HG03175 (cell line): ENCODE measurements at regions not wholly inside any gene's neighbourhood (a gene's known extent, or its start where the extent isn't known, plus 50 kb on each side); places are given as distances from the start of the nearest gene placed in this dataset.
"Not testable (repeated sequence)": the region's sequence is repeated elsewhere in the genome, so short reads cannot be mapped to it uniquely, and the experiment has no call there.

Experiments
- ATAC-seq: cut with Tn5 transposase; IDR thresholded peaks from one replicate; pipeline ENCODE4 v1.9.1; 2021; ENCODE audit warnings: mild to moderate bottlenecking, moderate library complexity; ENCODE audit not compliant: unreplicated experiment

GRCh38 chr9:85792057-85792456, 50.3 kb upstream of the AGTPBP1 start:
- not testable (repeated sequence) for ATAC-seq

GRCh38 chr9:85802978-85803695, 61.4 kb upstream of the AGTPBP1 start:
- not testable (repeated sequence) for ATAC-seq

GRCh38 chr9:85804847-85805133, 63.0 kb upstream of the AGTPBP1 start:
- ATAC-seq: not testable (repeated sequence)

DNA sequence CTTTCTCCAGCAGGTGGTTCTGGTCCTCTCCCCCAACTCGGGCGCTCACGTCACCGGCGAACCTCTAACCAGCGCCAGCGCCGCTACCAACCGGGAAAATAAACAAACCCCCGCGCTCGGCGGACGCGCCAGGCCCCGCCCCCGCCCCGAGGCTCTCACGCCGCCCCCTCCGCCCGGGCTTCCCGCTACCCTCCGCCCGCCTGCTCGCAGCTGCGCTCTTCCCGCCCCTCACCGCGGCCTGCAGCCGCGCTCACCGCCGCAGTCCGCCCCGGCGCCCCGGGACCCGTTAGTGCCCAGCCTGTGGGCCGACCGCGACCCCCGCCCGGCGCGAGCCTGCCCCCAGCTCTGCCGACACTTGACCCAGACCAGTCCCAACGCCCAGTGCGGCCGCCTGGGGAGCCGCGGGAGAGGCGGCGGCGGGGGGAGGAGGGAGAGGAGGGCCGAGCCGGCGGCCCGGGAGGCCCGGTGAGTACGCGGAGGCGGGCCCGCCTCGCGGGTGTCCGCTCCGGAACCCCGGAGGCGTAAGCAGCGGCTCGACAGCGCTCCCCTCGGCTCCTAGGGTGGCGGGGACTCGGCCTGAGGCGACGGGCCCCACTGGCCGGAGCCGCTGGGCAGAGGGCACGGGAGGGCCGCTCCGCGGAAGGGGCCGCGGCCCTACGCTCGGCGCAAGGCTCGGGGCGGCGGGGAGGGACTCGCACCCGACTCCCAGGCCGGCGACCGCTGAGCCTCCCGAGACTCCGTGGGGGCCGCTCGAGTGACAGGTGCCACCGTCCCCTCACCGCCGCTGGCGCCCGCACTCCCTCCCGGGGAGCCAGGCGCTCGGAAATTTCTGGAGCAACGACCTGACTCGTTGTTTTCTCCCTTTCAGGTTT, 63.6 kb upstream of the AGTPBP1 start:
- peak; percentile 82 for ATAC-seq

DNA sequence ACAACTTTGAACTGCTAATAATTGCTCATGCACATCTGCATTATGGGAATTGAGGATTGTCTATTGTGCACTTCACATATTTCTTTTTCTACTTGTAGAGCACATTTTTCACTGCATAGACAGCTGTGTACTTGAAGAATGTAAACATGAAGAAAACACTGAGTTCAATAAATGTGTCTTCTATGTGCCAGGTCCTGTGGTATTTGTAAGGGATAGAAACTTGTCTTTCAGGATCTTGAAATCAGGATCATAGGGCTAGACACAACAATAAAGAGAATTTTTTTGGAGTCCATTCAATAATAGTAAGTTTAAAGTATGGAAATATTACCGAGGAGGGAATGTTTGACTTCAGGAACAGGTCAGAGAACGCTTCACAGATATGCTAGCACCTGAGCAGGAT, 66.6 kb upstream of the AGTPBP1 start:
- ATAC-seq: not testable (repeated sequence)

DNA sequence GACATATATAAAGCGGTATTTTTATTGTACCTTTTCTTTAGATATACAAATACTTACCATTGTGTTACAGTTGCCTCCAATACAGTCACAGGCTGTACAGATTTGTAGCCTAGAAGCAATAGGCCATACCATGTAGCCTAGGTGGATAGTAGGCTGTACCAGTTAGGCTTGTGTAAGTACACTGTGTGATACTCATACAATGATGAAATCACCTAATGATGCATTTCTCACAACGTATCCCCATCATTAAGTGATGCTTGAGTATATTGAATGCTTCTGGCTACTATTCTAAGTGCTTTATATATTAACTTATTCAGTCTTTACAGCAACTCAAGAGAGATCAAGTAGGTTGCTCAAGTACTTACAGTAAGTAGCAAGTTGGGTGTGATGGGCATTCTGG, 71.6 kb upstream of the AGTPBP1 start:
- not testable (repeated sequence) for ATAC-seq

- ATAC-seq: not testable (repeated sequence)
Observed at GRCh38 chr9:85814800-85815199, 73.0 kb upstream of the AGTPBP1 start.

GRCh38 chr9:85818971-85819370, 77.2 kb upstream of the AGTPBP1 start:
- peak; percentile 62 for ATAC-seq

DNA sequence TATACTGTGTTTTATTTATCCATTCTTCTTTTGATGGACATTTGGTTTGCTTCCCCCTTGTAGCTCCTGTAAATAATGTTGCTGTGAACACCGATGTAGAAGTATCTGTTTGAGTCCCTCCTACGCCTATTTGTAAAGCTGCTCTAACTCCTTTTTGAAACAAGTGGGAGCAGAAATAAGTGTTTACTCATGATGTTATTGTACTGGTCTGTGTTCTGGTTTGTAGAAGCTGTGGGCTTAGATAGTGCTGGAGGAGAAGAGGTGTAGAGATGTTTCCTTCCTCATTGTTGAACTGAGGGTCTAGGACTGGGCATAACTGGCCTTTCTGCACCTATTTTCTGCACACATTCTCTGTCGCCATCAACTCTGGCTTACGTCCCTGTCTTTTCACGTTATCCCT, 78.8 kb upstream of the AGTPBP1 start:
- not testable (repeated sequence) for ATAC-seq

- not testable (repeated sequence) for ATAC-seq
Observed at GRCh38 chr9:85824949-85825348, 83.2 kb upstream of the AGTPBP1 start.

DNA sequence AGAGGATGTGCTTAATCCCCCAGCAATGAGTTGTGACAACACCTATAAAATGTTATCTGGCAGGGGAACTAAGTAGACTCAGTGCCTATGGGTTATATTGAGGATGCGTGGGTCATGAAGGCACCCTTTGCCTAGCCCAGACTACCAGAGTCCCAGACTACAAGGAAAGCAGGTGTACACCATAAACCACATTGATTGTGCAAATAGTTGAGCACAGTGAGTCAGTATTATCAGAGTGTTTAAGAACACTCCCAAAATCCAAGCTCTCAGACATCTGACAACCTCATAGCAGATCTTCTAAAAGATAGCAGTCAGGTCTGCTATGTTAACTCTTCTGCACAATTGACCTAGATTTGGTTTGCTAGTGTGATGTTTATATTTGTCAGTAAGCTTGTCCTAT, 92.8 kb upstream of the AGTPBP1 start:
- not testable (repeated sequence) for ATAC-seq

- ATAC-seq: not testable (repeated sequence)
Observed at GRCh38 chr9:85843949-85844348, 97.0 kb upstream of the NAA35 start.

- not testable (repeated sequence) for ATAC-seq
Observed at GRCh38 chr9:85847782-85848181, 93.2 kb upstream of the NAA35 start.

GRCh38 chr9:85858056-85858750, 82.7 kb upstream of the NAA35 start:
- no peak for ATAC-seq

GRCh38 chr9:85859765-85860164, 81.2 kb upstream of the NAA35 start:
- ATAC-seq: no peak

GRCh38 chr9:85861882-85862281, 79.1 kb upstream of the NAA35 start:
- not testable (repeated sequence) for ATAC-seq

GRCh38 chr9:85863875-85864274, 77.1 kb upstream of the NAA35 start:
- ATAC-seq: no peak

DNA sequence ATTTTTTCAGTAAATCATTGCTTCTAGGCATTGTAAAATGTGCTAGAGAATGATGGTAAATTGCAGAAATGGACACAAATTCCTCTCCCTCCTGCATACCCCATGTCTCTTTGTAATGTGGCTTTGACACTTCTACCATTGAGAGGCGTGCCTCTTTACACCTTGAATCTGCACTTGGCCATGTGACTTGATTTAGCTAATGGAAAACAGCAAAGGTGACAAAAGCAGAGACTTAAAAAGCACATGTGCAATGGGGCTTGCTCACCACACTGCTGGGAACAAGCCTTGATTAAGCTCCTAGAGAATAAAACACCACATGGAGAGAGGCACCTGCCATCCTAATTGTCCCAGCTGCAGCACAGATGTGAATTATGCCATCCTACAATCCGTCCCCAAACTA, 69.9 kb upstream of the NAA35 start:
- no peak for ATAC-seq

GRCh38 chr9:85871683-85872082, 69.3 kb upstream of the NAA35 start:
- ATAC-seq: not testable (repeated sequence)

- no peak for ATAC-seq
Observed at GRCh38 chr9:85872463-85872862, 68.5 kb upstream of the NAA35 start.

DNA sequence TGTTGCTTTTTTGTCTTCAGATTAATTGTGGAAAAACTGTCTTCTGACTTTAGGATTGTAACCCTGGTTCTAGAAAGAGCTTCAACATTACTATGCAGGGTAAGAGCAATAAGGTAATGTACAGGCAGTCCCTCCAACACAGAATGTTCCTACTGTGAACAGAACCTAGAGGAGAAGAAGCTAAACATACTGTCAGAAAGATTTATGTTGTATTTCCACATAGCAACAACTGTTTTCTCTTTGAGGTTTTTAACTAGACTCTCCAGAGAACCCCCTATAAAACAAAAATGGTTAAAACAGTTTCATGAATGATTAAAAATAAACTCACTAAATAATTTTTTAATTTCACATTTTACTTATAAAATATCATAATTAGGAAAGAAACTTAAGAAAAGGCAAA, 64.3 kb upstream of the NAA35 start:
- no peak for ATAC-seq
